SK-N-SH (cell line): ENCODE measurements at regions not wholly inside any gene's neighbourhood (a gene's known extent, or its start where the extent isn't known, plus 50 kb on each side); places are given as distances from the start of the nearest gene placed in this dataset.

Source experiments
- CTCF ChIA-PET: fragments of 300-600, 350-600 bp; formaldehyde crosslinking; extraction: SDS; loops from one replicate; lab custom pipeline; 2021; lab: Yijun Ruan, JAX
- POLR2A ChIA-PET: fragments of 350-600 bp; sonication (Branson Sonifier 250); formaldehyde crosslinking; extraction: SDS; loops from one replicate; lab custom pipeline; 2020; ENCODE audit warnings: antibody characterized with exemption, inconsistent platforms; lab: Yijun Ruan, JAX
- DNase-seq: peaks from one replicate; pipeline ENCODE4 v3.0.0; 2012
- H2AFZ ChIP-seq: fragments of 200-600 bp; sonication (generic); 2 replicates; pipeline ENCODE4 v1.8.1; 2016; ENCODE audit warnings: antibody characterized with exemption, mild to moderate bottlenecking, low read depth
- H3F3A ChIP-seq: fragments of 200-600 bp; sonication (generic); replicated peaks from 2 replicates; pipeline ENCODE3; 2016; ENCODE audit warnings: antibody characterized with exemption, mild to moderate bottlenecking; ENCODE audit not compliant: insufficient read depth
- H3K27ac ChIP-seq, 2 experiments: fragments of 200-500 bp in 1 of 2; fragments of 200-600 bp in 1 of 2; sonication (Bioruptor generic) in 1 of 2; sonication (generic), shearing (Covaris generic) in 1 of 2; 2 replicates each; pipeline versions ENCODE4 v1.5.1 to v1.6.1; 2014 to 2016; ENCODE audit warnings: low read depth in 2 of 2, inconsistent platforms in 1 of 2, low read length in 1 of 2, mild to moderate bottlenecking in 1 of 2, mixed read lengths in 1 of 2
- H3K27me3 ChIP-seq: fragments of 200-600 bp; sonication (generic), shearing (Covaris generic); 2 replicates; pipeline ENCODE4 v1.6.1; 2016; ENCODE audit warnings: mixed run types; ENCODE audit not compliant: insufficient read depth
- H3K36me3 ChIP-seq, 2 experiments: fragments of 200-500 bp in 1 of 2; fragments of 200-600 bp in 1 of 2; sonication (Bioruptor generic) in 1 of 2; sonication (generic) in 1 of 2; replicated peaks in 1 of 2; 2 replicates each; pipeline versions ENCODE3 to v1.5.1; 2014 to 2016; ENCODE audit warnings: low read length in 1 of 2, mild to moderate bottlenecking in 1 of 2; ENCODE audit not compliant: insufficient read depth in 2 of 2, control insufficient read depth in 1 of 2
- H3K4me1 ChIP-seq, 2 experiments: fragments of 200-500 bp in 1 of 2; fragments of 200-600 bp in 1 of 2; sonication (Bioruptor generic) in 1 of 2; sonication (generic), shearing (Covaris generic) in 1 of 2; 2 replicates each; pipeline versions ENCODE4 v1.5.1 to v1.6.1; 2014 to 2016; ENCODE audit warnings: low read depth in 1 of 2, low read length in 1 of 2, mixed run types in 1 of 2; ENCODE audit not compliant: insufficient read depth in 2 of 2, control insufficient read depth in 1 of 2
- H3K4me2 ChIP-seq: fragments of 200-600 bp; sonication (generic), shearing (Covaris generic); 2 replicates; pipeline ENCODE4 v1.6.1; 2017; ENCODE audit warnings: mixed run types
- H3K4me3 ChIP-seq, 2 experiments: fragments of 200-500 bp in 1 of 2; fragments of 200-600 bp in 1 of 2; sonication (Bioruptor generic) in 1 of 2; sonication (generic), shearing (Covaris generic) in 1 of 2; 2 replicates each; pipeline versions ENCODE4 v1.5.1 to v1.8.1; 2014 to 2016; ENCODE audit warnings: low read depth in 2 of 2, inconsistent platforms in 1 of 2, low read length in 1 of 2, mild to moderate bottlenecking in 1 of 2, mixed read lengths in 1 of 2, moderate library complexity in 1 of 2
- H3K79me2 ChIP-seq: fragments of 200-600 bp; sonication (generic); 2 replicates; pipeline ENCODE4 v1.8.1; 2017; ENCODE audit warnings: mild to moderate bottlenecking; ENCODE audit not compliant: insufficient read depth
- H3K9ac ChIP-seq: fragments of 200-600 bp; sonication (generic); 2 replicates; pipeline ENCODE4 v1.6.1; 2017; ENCODE audit warnings: mixed run types
- H3K9me2 ChIP-seq: fragments of 200-600 bp; sonication (generic); 2 replicates; pipeline ENCODE4 v1.6.1; 2017; ENCODE audit warnings: mixed run types
- H3K9me3 ChIP-seq: fragments of 200-600 bp; sonication (generic); 2 replicates; pipeline ENCODE4 v1.6.1; 2017; ENCODE audit warnings: mixed run types, mild to moderate bottlenecking, moderate library complexity
- H4K20me1 ChIP-seq: fragments of 200-600 bp; sonication (generic); 2 replicates; pipeline ENCODE4 v1.6.1; 2017; ENCODE audit warnings: mild to moderate bottlenecking, mixed run types; ENCODE audit not compliant: insufficient read depth
- CHD2 ChIP-seq: fragments of 150-350 bp; IDR thresholded peaks from 2 replicates; pipeline ENCODE4 v1.6.1; 2018; ENCODE audit warnings: low read length; ENCODE audit not compliant: partially characterized antibody
- ELF1 ChIP-seq: IDR thresholded peaks from 2 replicates; pipeline ENCODE4 v1.4.0; 2012
- EP300 ChIP-seq, 2 experiments: IDR thresholded peaks; 2 replicates each; pipeline versions ENCODE4 v1.4.0 to v1.6.1; 2012; ENCODE audit warnings: borderline replicate concordance in 1 of 2, low read depth in 1 of 2, low read length in 1 of 2
- EZH2phosphoT487 ChIP-seq: fragments of 200-600 bp; sonication (generic); IDR thresholded peaks from 2 replicates; pipeline ENCODE4 v1.6.1; 2017; ENCODE audit warnings: low read depth, mixed run types, mild to moderate bottlenecking, antibody characterized with exemption, moderate library complexity, borderline replicate concordance
- FOSL2 ChIP-seq: IDR thresholded peaks from 2 replicates; pipeline ENCODE4 v1.4.0; 2012; ENCODE audit warnings: low read depth, mild to moderate bottlenecking, moderate library complexity, borderline replicate concordance
- FOXJ3 ChIP-seq: sonication (generic); formaldehyde crosslinking; IDR thresholded peaks from 2 replicates; pipeline ENCODE4 v1.5.1; 2020; ENCODE audit warnings: mild to moderate bottlenecking, missing genetic modification reagents
- FOXM1 ChIP-seq: IDR thresholded peaks from 2 replicates; pipeline ENCODE4 v1.4.0; 2012; ENCODE audit warnings: low read depth, mild to moderate bottlenecking
- GATA2 ChIP-seq: sonication (generic); formaldehyde crosslinking; IDR thresholded peaks from 2 replicates; pipeline ENCODE4 v1.5.0; 2020; ENCODE audit warnings: mild to moderate bottlenecking, missing genetic modification reagents
- JUND ChIP-seq: IDR thresholded peaks from 2 replicates; pipeline ENCODE4 v1.4.0; 2012
- MEF2A ChIP-seq: IDR thresholded peaks from 2 replicates; pipeline ENCODE4 v1.4.0; 2012; ENCODE audit warnings: low read depth, borderline replicate concordance
- MXI1 ChIP-seq: IDR thresholded peaks from 2 replicates; pipeline ENCODE4 v1.6.1; 2012; ENCODE audit warnings: mild to moderate bottlenecking, low read depth, low read length, improper control_type of control experiment
- NRF1 ChIP-seq: IDR thresholded peaks from 2 replicates; pipeline ENCODE4 v1.6.1; 2012; ENCODE audit warnings: low read depth, mild to moderate bottlenecking, low read length
- RAD21 ChIP-seq: IDR thresholded peaks from 2 replicates; pipeline ENCODE4 v1.6.1; 2012; ENCODE audit warnings: mild to moderate bottlenecking, low read length
- RCOR1 ChIP-seq: fragments of 150-350 bp; IDR thresholded peaks from 2 replicates; pipeline ENCODE4 v1.6.1; 2017; ENCODE audit warnings: antibody characterized with exemption, low read length
- RFX5 ChIP-seq: IDR thresholded peaks from 2 replicates; pipeline ENCODE4 v1.6.1; 2012; ENCODE audit warnings: mild to moderate bottlenecking, improper control_type of control experiment, low read length
- SIN3A ChIP-seq: IDR thresholded peaks from 2 replicates; pipeline ENCODE4 v1.6.1; 2012; ENCODE audit warnings: low read depth, mild to moderate bottlenecking, low read length, moderate library complexity, borderline replicate concordance
- WGBS: methylation state at CpG from one replicate; pipeline ENCODE4 v1.1.6; 2017; ENCODE audit warnings: low lambda C conversion rate; 5-methylcytosine and 5-hydroxymethylcytosine counted together
- TF ChIP-seq, protein P1 (sequence below): IDR thresholded peaks from 2 replicates; pipeline ENCODE4 v1.4.0; 2012; ENCODE audit warnings: low read depth, borderline replicate concordance
- TF ChIP-seq, protein P2 (sequence below): fragments of 200-600 bp; sonication (generic); IDR thresholded peaks from 2 replicates; pipeline ENCODE4 v1.6.1; 2017; ENCODE audit warnings: antibody characterized with exemption, mild to moderate bottlenecking, moderate library complexity
- TF ChIP-seq, protein P3 (sequence below): fragments of 150-350 bp; IDR thresholded peaks from 2 replicates; pipeline ENCODE4 v1.6.1; 2017; ENCODE audit warnings: antibody characterized with exemption, low read length, low read depth, borderline replicate concordance
- TF ChIP-seq, protein P4 (sequence below): IDR thresholded peaks from 2 replicates; pipeline ENCODE4; 2012
- TF ChIP-seq, protein P5 (sequence below): IDR thresholded peaks from 2 replicates; pipeline ENCODE4 v1.6.1; 2012; ENCODE audit warnings: mild to moderate bottlenecking, low read depth, low read length, moderate library complexity

DNA sequence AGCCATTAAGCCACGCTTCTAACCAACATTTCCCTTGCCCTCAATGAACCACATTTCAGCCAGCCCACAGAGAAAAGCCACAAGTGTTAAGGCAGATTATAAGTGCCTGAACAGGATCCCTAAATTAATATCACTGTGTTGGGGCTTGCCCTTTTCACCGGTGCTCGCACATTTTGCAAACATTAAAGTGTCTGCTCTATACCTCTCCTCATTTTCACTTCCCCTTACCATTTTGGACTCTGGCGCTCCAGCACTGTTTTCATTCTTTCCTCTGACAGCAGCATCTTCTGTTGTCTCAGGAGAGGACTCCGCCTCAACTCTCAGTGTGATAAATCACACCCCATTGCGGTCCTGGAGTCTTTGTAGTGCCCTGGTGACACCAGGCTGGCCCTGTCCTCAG lies 274.2 kb downstream of the BAMBI start:
- Histone ChIP-seq H3K36me3 (no peaks in the 10 kb centered on the region), H3K9ac (no peak overlapping the region), H4K20me1 (no peaks in the 10 kb centered on the region), H2AFZ (no peak overlapping the region), H3K9me3 (no peaks in the 10 kb centered on the region), H3K4me1 (peaks cover 0 to 8% of the 10 kb centered on the region in 2 experiments; a peak in 1 of 4 replicates), H3K9me2 (no peaks in the 10 kb centered on the region), H3K27me3 (no peaks in the 10 kb centered on the region), H3K4me3 (no peak overlapping the region)
- WGBS = 66% methylated on average over 6 of the region's 6 CpGs
- ChIA-PET POLR2A (no interaction called here), CTCF (interaction anchor here (0.6 kb wide), 1 partner anchor 175 kb away, joined by 4 read pairs; no protein-coding TSS in a partner anchor)
- TF ChIP-seq, protein P1, sequence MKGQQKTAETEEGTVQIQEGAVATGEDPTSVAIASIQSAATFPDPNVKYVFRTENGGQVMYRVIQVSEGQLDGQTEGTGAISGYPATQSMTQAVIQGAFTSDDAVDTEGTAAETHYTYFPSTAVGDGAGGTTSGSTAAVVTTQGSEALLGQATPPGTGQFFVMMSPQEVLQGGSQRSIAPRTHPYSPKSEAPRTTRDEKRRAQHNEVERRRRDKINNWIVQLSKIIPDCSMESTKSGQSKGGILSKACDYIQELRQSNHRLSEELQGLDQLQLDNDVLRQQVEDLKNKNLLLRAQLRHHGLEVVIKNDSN = no peak
- no peak for TF ChIP-seq FOXJ3 (CRISPR knock-in tag)
- TF ChIP-seq, protein P2, sequence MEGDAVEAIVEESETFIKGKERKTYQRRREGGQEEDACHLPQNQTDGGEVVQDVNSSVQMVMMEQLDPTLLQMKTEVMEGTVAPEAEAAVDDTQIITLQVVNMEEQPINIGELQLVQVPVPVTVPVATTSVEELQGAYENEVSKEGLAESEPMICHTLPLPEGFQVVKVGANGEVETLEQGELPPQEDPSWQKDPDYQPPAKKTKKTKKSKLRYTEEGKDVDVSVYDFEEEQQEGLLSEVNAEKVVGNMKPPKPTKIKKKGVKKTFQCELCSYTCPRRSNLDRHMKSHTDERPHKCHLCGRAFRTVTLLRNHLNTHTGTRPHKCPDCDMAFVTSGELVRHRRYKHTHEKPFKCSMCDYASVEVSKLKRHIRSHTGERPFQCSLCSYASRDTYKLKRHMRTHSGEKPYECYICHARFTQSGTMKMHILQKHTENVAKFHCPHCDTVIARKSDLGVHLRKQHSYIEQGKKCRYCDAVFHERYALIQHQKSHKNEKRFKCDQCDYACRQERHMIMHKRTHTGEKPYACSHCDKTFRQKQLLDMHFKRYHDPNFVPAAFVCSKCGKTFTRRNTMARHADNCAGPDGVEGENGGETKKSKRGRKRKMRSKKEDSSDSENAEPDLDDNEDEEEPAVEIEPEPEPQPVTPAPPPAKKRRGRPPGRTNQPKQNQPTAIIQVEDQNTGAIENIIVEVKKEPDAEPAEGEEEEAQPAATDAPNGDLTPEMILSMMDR = no peak
- no peak for TF ChIP-seq FOSL2
- TF ChIP-seq MXI1 = no peak
- TF ChIP-seq JUND = no peak
- no peak for TF ChIP-seq MEF2A
- TF ChIP-seq, protein P3, sequence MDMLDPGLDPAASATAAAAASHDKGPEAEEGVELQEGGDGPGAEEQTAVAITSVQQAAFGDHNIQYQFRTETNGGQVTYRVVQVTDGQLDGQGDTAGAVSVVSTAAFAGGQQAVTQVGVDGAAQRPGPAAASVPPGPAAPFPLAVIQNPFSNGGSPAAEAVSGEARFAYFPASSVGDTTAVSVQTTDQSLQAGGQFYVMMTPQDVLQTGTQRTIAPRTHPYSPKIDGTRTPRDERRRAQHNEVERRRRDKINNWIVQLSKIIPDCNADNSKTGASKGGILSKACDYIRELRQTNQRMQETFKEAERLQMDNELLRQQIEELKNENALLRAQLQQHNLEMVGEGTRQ = no peak
- TF ChIP-seq RCOR1 = no peak
- TF ChIP-seq CHD2 = no peak
- TF ChIP-seq EZH2phosphoT487 = no peak
- no peak for TF ChIP-seq RAD21
- TF ChIP-seq FOXM1 = no peak
- TF ChIP-seq ELF1 = no peak
- TF ChIP-seq GATA2 (CRISPR knock-in tag) = no peak
- TF ChIP-seq NRF1 = no peak
- no peak for TF ChIP-seq EP300 (IDR thresholded peaks at IDR 0.05; ENCODE audit: borderline replicate concordance in 1 of 2, low read depth in 1 of 2, low read length in 1 of 2)
- TF ChIP-seq, all 33 proteins: peak for 0
- H3K79me2 ChIP-seq = no peaks in the 10 kb centered on the region
- DNase-seq = no peak
- H3K27ac ChIP-seq = no peak overlapping the region
- H3K4me2 ChIP-seq = no peak overlapping the region
- no peaks in the 10 kb centered on the region for H3F3A ChIP-seq

DNA sequence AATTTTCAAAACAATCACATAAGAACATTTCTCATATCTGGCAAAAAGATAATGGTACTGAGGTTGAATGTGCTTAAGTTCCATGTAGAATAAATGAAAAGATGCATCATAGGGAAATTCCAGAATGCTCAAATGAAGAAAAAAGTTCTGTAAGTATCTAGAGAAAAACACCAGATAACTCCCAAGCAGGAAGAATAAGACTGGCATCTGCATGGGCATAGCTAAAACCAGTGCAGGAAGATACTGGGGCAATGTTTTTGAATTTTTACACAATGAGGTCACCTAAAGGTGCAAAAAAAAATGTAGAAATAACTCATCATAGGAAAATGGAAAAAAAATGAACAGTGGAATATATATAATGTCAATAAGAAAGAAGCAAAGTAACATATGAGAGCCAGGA lies 275.2 kb downstream of the BAMBI start:
- no peak for DNase-seq
- ChIA-PET POLR2A (no interaction called here), CTCF (no interaction called here)
- Histone ChIP-seq H2AFZ (no peak overlapping the region), H3K36me3 (no peaks in the 10 kb centered on the region), H3K79me2 (no peaks in the 10 kb centered on the region), H3K9me2 (no peaks in the 10 kb centered on the region), H3K9me3 (no peaks in the 10 kb centered on the region), H3K4me1 (no peaks in the 10 kb centered on the region; a peak in 1 of 4 replicates), H3K27ac (no peak overlapping the region), H3F3A (no peaks in the 10 kb centered on the region), H3K9ac (no peak overlapping the region), H3K4me2 (no peak overlapping the region), H3K27me3 (no peaks in the 10 kb centered on the region), H4K20me1 (no peaks in the 10 kb centered on the region), H3K4me3 (no peak overlapping the region)
- no peak for TF ChIP-seq SIN3A
- TF ChIP-seq RFX5 = no peak
- TF ChIP-seq, protein P4, sequence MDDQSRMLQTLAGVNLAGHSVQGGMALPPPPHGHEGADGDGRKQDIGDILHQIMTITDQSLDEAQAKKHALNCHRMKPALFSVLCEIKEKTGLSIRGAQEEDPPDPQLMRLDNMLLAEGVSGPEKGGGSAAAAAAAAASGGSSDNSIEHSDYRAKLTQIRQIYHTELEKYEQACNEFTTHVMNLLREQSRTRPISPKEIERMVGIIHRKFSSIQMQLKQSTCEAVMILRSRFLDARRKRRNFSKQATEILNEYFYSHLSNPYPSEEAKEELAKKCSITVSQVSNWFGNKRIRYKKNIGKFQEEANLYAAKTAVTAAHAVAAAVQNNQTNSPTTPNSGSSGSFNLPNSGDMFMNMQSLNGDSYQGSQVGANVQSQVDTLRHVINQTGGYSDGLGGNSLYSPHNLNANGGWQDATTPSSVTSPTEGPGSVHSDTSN = no peak
- TF ChIP-seq, protein P5, sequence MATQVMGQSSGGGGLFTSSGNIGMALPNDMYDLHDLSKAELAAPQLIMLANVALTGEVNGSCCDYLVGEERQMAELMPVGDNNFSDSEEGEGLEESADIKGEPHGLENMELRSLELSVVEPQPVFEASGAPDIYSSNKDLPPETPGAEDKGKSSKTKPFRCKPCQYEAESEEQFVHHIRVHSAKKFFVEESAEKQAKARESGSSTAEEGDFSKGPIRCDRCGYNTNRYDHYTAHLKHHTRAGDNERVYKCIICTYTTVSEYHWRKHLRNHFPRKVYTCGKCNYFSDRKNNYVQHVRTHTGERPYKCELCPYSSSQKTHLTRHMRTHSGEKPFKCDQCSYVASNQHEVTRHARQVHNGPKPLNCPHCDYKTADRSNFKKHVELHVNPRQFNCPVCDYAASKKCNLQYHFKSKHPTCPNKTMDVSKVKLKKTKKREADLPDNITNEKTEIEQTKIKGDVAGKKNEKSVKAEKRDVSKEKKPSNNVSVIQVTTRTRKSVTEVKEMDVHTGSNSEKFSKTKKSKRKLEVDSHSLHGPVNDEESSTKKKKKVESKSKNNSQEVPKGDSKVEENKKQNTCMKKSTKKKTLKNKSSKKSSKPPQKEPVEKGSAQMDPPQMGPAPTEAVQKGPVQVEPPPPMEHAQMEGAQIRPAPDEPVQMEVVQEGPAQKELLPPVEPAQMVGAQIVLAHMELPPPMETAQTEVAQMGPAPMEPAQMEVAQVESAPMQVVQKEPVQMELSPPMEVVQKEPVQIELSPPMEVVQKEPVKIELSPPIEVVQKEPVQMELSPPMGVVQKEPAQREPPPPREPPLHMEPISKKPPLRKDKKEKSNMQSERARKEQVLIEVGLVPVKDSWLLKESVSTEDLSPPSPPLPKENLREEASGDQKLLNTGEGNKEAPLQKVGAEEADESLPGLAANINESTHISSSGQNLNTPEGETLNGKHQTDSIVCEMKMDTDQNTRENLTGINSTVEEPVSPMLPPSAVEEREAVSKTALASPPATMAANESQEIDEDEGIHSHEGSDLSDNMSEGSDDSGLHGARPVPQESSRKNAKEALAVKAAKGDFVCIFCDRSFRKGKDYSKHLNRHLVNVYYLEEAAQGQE = no peak
